ENCODE measurements at regions not wholly inside any gene's neighbourhood (a gene's known extent, or its start where the extent isn't known, plus 50 kb on each side); places are given as distances from the start of the nearest gene placed in this dataset.

GRCh38 chr20:55205665-55206064 lies 730.3 kb downstream of the DOK5 start:
- Histone ChIP-seq H3K27ac (ENCODE audit: low read depth, low read length) (no peak overlapping the region), H3K4me1 (ENCODE audit: insufficient read depth, low read length) (no peaks in the 10 kb centered on the region), H3K9me3 (ENCODE audit: low read length) (no peaks in the 10 kb centered on the region), H3K4me3 (ENCODE audit: low read length) (no peak overlapping the region), H3K27me3 (ENCODE audit: insufficient read depth, low read length, poor library complexity, severe bottlenecking) (no peaks in the 10 kb centered on the region), H3K36me3 (ENCODE audit: insufficient read depth, low read length) (no peaks in the 10 kb centered on the region)
- H3K4me3 Mint-ChIP-seq = no peak overlapping the region
- no peaks in the 10 kb centered on the region for H3K36me3 Mint-ChIP-seq
- no peaks in the 10 kb centered on the region for H3K4me1 Mint-ChIP-seq
- H3K27me3 Mint-ChIP-seq = no peaks in the 10 kb centered on the region
- ChIA-PET POLR2A (no interaction called here), CTCF (no interaction called here)
- H3K27ac Mint-ChIP-seq = no peak overlapping the region
- peaks cover 4 to 31% (median 19%) of the 10 kb centered on the region in 5 donors for H3K9me3 Mint-ChIP-seq
- DNase-seq = no peak

- Mint-ChIP-seq H3K36me3 (no peaks in the 10 kb centered on the region), H3K27ac (no peak overlapping the region), H3K4me1 (no peaks in the 10 kb centered on the region), H3K9me3 (peaks cover 4 to 27% (median 7%) of the 10 kb centered on the region in 5 donors), H3K4me3 (no peak overlapping the region), H3K27me3 (no peaks in the 10 kb centered on the region)
- DNase-seq = no peak
- H3K4me1 ChIP-seq (ENCODE audit: insufficient read depth, low read length) = no peaks in the 10 kb centered on the region
- no peaks in the 10 kb centered on the region for H3K36me3 ChIP-seq (ENCODE audit: insufficient read depth, low read length)
- no peaks in the 10 kb centered on the region for H3K27me3 ChIP-seq (ENCODE audit: insufficient read depth, low read length, poor library complexity, severe bottlenecking)
- ChIA-PET POLR2A (no interaction called here), CTCF (no interaction called here)
- no peak overlapping the region for H3K27ac ChIP-seq (ENCODE audit: low read depth, low read length)
- H3K9me3 ChIP-seq (ENCODE audit: low read length) = no peaks in the 10 kb centered on the region
- no peak overlapping the region for H3K4me3 ChIP-seq (ENCODE audit: low read length)
These were observed 724.9 kb downstream of the DOK5 start for GRCh38 chr20:55200317-55200716.

GRCh38 chr20:55194947-55195346 lies 719.6 kb downstream of the DOK5 start:
- Mint-ChIP-seq H3K36me3 (no peaks in the 10 kb centered on the region), H3K27ac (no peak overlapping the region), H3K9me3 (peaks cover 0 to 19% (median 4%) of the 10 kb centered on the region in 5 donors), H3K27me3 (no peaks in the 10 kb centered on the region), H3K4me1 (no peaks in the 10 kb centered on the region), H3K4me3 (no peak overlapping the region)
- no peaks in the 10 kb centered on the region for H3K36me3 ChIP-seq (ENCODE audit: insufficient read depth, low read length)
- no peaks in the 10 kb centered on the region for H3K9me3 ChIP-seq (ENCODE audit: low read length)
- no peaks in the 10 kb centered on the region for H3K4me1 ChIP-seq (ENCODE audit: insufficient read depth, low read length)
- ChIA-PET POLR2A (no interaction called here), CTCF (no interaction called here)
- H3K27ac ChIP-seq (ENCODE audit: low read depth, low read length) = no peak overlapping the region
- H3K27me3 ChIP-seq (ENCODE audit: insufficient read depth, low read length, poor library complexity, severe bottlenecking) = no peaks in the 10 kb centered on the region
- no peak for DNase-seq
- H3K4me3 ChIP-seq (ENCODE audit: low read length) = no peak overlapping the region

- H3K4me3 Mint-ChIP-seq = no peak overlapping the region
- DNase-seq = no peak
- no peak overlapping the region for H3K4me3 ChIP-seq (ENCODE audit: low read length)
- POLR2A ChIA-PET = no interaction called here
- no peaks in the 10 kb centered on the region for H3K9me3 ChIP-seq (ENCODE audit: low read length)
- H3K27ac Mint-ChIP-seq = no peak overlapping the region
- H3K4me1 ChIP-seq (ENCODE audit: insufficient read depth, low read length) = no peaks in the 10 kb centered on the region
- no peaks in the 10 kb centered on the region for H3K27me3 ChIP-seq (ENCODE audit: insufficient read depth, low read length, poor library complexity, severe bottlenecking)
- no peaks in the 10 kb centered on the region for H3K36me3 Mint-ChIP-seq
- no peaks in the 10 kb centered on the region for H3K4me1 Mint-ChIP-seq
- peaks cover 9 to 22% (median 14%) of the 10 kb centered on the region in 5 donors for H3K9me3 Mint-ChIP-seq
- H3K27me3 Mint-ChIP-seq = no peaks in the 10 kb centered on the region
- H3K27ac ChIP-seq (ENCODE audit: low read depth, low read length) = no peak overlapping the region
- no peaks in the 10 kb centered on the region for H3K36me3 ChIP-seq (ENCODE audit: insufficient read depth, low read length)
- CTCF ChIA-PET = no interaction called here
These were observed 710.8 kb downstream of the DOK5 start for GRCh38 chr20:55186228-55186627.

- Histone ChIP-seq H3K9me3 (ENCODE audit: low read length) (no peaks in the 10 kb centered on the region), H3K36me3 (ENCODE audit: insufficient read depth, low read length) (no peaks in the 10 kb centered on the region), H3K27me3 (ENCODE audit: insufficient read depth, low read length, poor library complexity, severe bottlenecking) (no peaks in the 10 kb centered on the region), H3K4me1 (ENCODE audit: insufficient read depth, low read length) (no peaks in the 10 kb centered on the region), H3K27ac (ENCODE audit: low read depth, low read length) (no peak overlapping the region), H3K4me3 (ENCODE audit: low read length) (no peak overlapping the region)
- ChIA-PET POLR2A (no interaction called here), CTCF (no interaction called here)
- no peaks in the 10 kb centered on the region for H3K36me3 Mint-ChIP-seq
- no peak for DNase-seq
- H3K27ac Mint-ChIP-seq = no peak overlapping the region
- peaks cover 6 to 21% (median 13%) of the 10 kb centered on the region in 5 donors for H3K9me3 Mint-ChIP-seq
- peaks cover 0 to 2% of the 10 kb centered on the region in 2 donors for H3K27me3 Mint-ChIP-seq
- H3K4me3 Mint-ChIP-seq = no peak overlapping the region
- H3K4me1 Mint-ChIP-seq = no peaks in the 10 kb centered on the region
These were observed 699.7 kb downstream of the DOK5 start for GRCh38 chr20:55175081-55175480.

- Mint-ChIP-seq H3K36me3 (no peaks in the 10 kb centered on the region), H3K27me3 (no peaks in the 10 kb centered on the region), H3K27ac (no peak overlapping the region), H3K4me3 (no peak overlapping the region), H3K4me1 (no peaks in the 10 kb centered on the region), H3K9me3 (peaks cover 4 to 22% (median 12%) of the 10 kb centered on the region in 5 donors)
- no peak for DNase-seq
- Histone ChIP-seq H3K27ac (ENCODE audit: low read depth, low read length) (no peak overlapping the region), H3K4me3 (ENCODE audit: low read length) (no peak overlapping the region), H3K4me1 (ENCODE audit: insufficient read depth, low read length) (no peaks in the 10 kb centered on the region), H3K27me3 (ENCODE audit: insufficient read depth, low read length, poor library complexity, severe bottlenecking) (no peaks in the 10 kb centered on the region), H3K9me3 (ENCODE audit: low read length) (no peaks in the 10 kb centered on the region), H3K36me3 (ENCODE audit: insufficient read depth, low read length) (no peaks in the 10 kb centered on the region)
- ChIA-PET CTCF (no interaction called here), POLR2A (no interaction called here)
These were observed 699.2 kb downstream of the DOK5 start for GRCh38 chr20:55174635-55175034.

- no peaks in the 10 kb centered on the region for H3K4me1 ChIP-seq (ENCODE audit: insufficient read depth, low read length)
- Mint-ChIP-seq H3K4me1 (no peaks in the 10 kb centered on the region), H3K27me3 (no peaks in the 10 kb centered on the region), H3K27ac (no peak overlapping the region), H3K9me3 (peaks cover 4 to 24% (median 12%) of the 10 kb centered on the region in 5 donors), H3K36me3 (no peaks in the 10 kb centered on the region), H3K4me3 (no peak overlapping the region)
- no peak for DNase-seq
- ChIA-PET CTCF (no interaction called here), POLR2A (no interaction called here)
- H3K27me3 ChIP-seq (ENCODE audit: insufficient read depth, low read length, poor library complexity, severe bottlenecking) = no peaks in the 10 kb centered on the region
- no peaks in the 10 kb centered on the region for H3K9me3 ChIP-seq (ENCODE audit: low read length)
- no peak overlapping the region for H3K4me3 ChIP-seq (ENCODE audit: low read length)
- no peaks in the 10 kb centered on the region for H3K36me3 ChIP-seq (ENCODE audit: insufficient read depth, low read length)
- H3K27ac ChIP-seq (ENCODE audit: low read depth, low read length) = no peak overlapping the region
These were observed 698.8 kb downstream of the DOK5 start for GRCh38 chr20:55174172-55174571.

GRCh38 chr20:55173601-55174000 lies 698.2 kb downstream of the DOK5 start:
- no peaks in the 10 kb centered on the region for H3K27me3 ChIP-seq (ENCODE audit: insufficient read depth, low read length, poor library complexity, severe bottlenecking)
- ChIA-PET POLR2A (no interaction called here), CTCF (no interaction called here)
- Mint-ChIP-seq H3K4me3 (no peak overlapping the region), H3K27me3 (no peaks in the 10 kb centered on the region), H3K9me3 (peaks cover 4 to 29% (median 11%) of the 10 kb centered on the region in 5 donors), H3K27ac (no peak overlapping the region), H3K4me1 (no peaks in the 10 kb centered on the region), H3K36me3 (no peaks in the 10 kb centered on the region)
- H3K36me3 ChIP-seq (ENCODE audit: insufficient read depth, low read length) = no peaks in the 10 kb centered on the region
- H3K4me1 ChIP-seq (ENCODE audit: insufficient read depth, low read length) = no peaks in the 10 kb centered on the region
- H3K27ac ChIP-seq (ENCODE audit: low read depth, low read length) = no peak overlapping the region
- H3K9me3 ChIP-seq (ENCODE audit: low read length) = no peaks in the 10 kb centered on the region
- H3K4me3 ChIP-seq (ENCODE audit: low read length) = no peak overlapping the region
- no peak for DNase-seq

GRCh38 chr20:55172310-55173002 lies 697.1 kb downstream of the DOK5 start:
- Mint-ChIP-seq H3K36me3 (no peaks in the 10 kb centered on the region), H3K4me3 (no peak overlapping the region), H3K27ac (no peak overlapping the region), H3K27me3 (no peaks in the 10 kb centered on the region), H3K9me3 (peaks cover 5 to 34% (median 10%) of the 10 kb centered on the region in 5 donors), H3K4me1 (no peaks in the 10 kb centered on the region)
- Histone ChIP-seq H3K27ac (ENCODE audit: low read depth, low read length) (no peak overlapping the region), H3K4me1 (ENCODE audit: insufficient read depth, low read length) (no peaks in the 10 kb centered on the region), H3K9me3 (ENCODE audit: low read length) (no peaks in the 10 kb centered on the region), H3K4me3 (ENCODE audit: low read length) (no peak overlapping the region), H3K27me3 (ENCODE audit: insufficient read depth, low read length, poor library complexity, severe bottlenecking) (no peaks in the 10 kb centered on the region), H3K36me3 (ENCODE audit: insufficient read depth, low read length) (no peaks in the 10 kb centered on the region)
- CTCF ChIA-PET = no interaction called here
- POLR2A ChIA-PET = no interaction called here
- DNase-seq = no peak

Measured in CD8-positive, alpha-beta memory T cell (primary cell).